ENCODE measurements at regions not wholly inside any gene's neighbourhood (a gene's known extent, or its start where the extent isn't known, plus 50 kb on each side); places are given as distances from the start of the nearest gene placed in this dataset.

DNA sequence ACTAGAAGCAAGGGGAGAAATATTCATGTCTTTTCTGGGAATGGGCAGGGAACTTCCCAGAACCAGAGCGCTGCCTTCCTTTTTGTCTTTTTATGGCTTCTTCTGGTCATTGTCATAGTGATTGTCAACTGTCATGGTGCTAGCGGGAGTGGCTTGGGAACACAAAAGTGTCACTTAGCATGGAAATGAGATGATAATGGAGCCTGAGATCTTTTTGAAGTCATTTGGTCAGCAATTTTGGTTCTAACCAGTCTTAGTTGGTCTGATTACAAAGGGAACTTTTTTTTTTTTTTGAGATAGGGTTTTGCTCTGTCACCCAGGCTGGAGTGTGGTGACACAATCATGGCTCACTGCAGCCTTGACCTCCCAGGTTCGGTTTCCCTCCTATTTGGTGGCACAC, 62.7 kb upstream of the RPH3A start:
- H3K9me3 ChIP-seq (ENCODE audit: low read depth, low read length), result no peaks in the 10 kb centered on the region
- no peak overlapping the region for H3K9ac ChIP-seq (ENCODE audit: insufficient read length)
- H3K27ac ChIP-seq, result no peak overlapping the region
- no peak overlapping the region for H3K4me3 ChIP-seq
- TF ChIP-seq POLR2AphosphoS5 (IDR thresholded peaks at IDR 0.05; ENCODE audit: borderline replicate concordance, low read depth, low read length) (no peak), EZH2 (IDR thresholded peaks at IDR 0.05) (no peak), FOXP2 (optimal IDR thresholded peaks at IDR 0.05; ENCODE audit: control extremely low read depth, extremely low read length, insufficient read depth) (no peak)
- no peaks in the 10 kb centered on the region for H3K36me3 ChIP-seq (ENCODE audit: insufficient read depth, low read length)
- DNase-seq (ENCODE audit: low read depth, low spot score), result no peak

GRCh38 chr12:112734859-112735695, 56.5 kb upstream of the RPH3A start:
- peak overlapping the region; percentile 15; the same call in 1 of the 2 replicates for H3K4me3 ChIP-seq
- H3K9me3 ChIP-seq (ENCODE audit: low read depth, low read length), result no peaks in the 10 kb centered on the region
- TF ChIP-seq EZH2 (IDR thresholded peaks at IDR 0.05) (no peak), POLR2AphosphoS5 (IDR thresholded peaks at IDR 0.05; ENCODE audit: borderline replicate concordance, low read depth, low read length) (no peak), FOXP2 (optimal IDR thresholded peaks at IDR 0.05; ENCODE audit: control extremely low read depth, extremely low read length, insufficient read depth) (no peak)
- H3K9ac ChIP-seq (ENCODE audit: insufficient read length), result no peak overlapping the region
- DNase-seq (ENCODE audit: low read depth, low spot score), result peak; percentile 64
- H3K36me3 ChIP-seq (ENCODE audit: insufficient read depth, low read length), result no peaks in the 10 kb centered on the region
- H3K27ac ChIP-seq, result no peak overlapping the region

- Histone ChIP-seq H3K4me3 (no peak overlapping the region), H3K9me3 (ENCODE audit: low read depth, low read length) (no peaks in the 10 kb centered on the region), H3K9ac (ENCODE audit: insufficient read length) (no peak overlapping the region), H3K27ac (no peak overlapping the region), H3K36me3 (ENCODE audit: insufficient read depth, low read length) (no peaks in the 10 kb centered on the region)
- TF ChIP-seq POLR2AphosphoS5 (IDR thresholded peaks at IDR 0.05; ENCODE audit: borderline replicate concordance, low read depth, low read length) (no peak), EZH2 (IDR thresholded peaks at IDR 0.05) (no peak), FOXP2 (optimal IDR thresholded peaks at IDR 0.05; ENCODE audit: control extremely low read depth, extremely low read length, insufficient read depth) (no peak)
- DNase-seq (ENCODE audit: low read depth, low spot score), result no peak
These were observed 53.0 kb upstream of the RPH3A start for GRCh38 chr12:112738531-112738930.

GRCh38 chr12:112740387-112740934, 51.1 kb upstream of the RPH3A start:
- Histone ChIP-seq H3K9ac (ENCODE audit: insufficient read length) (no peak overlapping the region), H3K4me3 (no peak overlapping the region), H3K9me3 (ENCODE audit: low read depth, low read length) (no peaks in the 10 kb centered on the region), H3K36me3 (ENCODE audit: insufficient read depth, low read length) (no peaks in the 10 kb centered on the region), H3K27ac (no peak overlapping the region)
- TF ChIP-seq POLR2AphosphoS5 (IDR thresholded peaks at IDR 0.05; ENCODE audit: borderline replicate concordance, low read depth, low read length) (no peak), EZH2 (IDR thresholded peaks at IDR 0.05) (no peak), FOXP2 (optimal IDR thresholded peaks at IDR 0.05; ENCODE audit: control extremely low read depth, extremely low read length, insufficient read depth) (no peak)
- DNase-seq (ENCODE audit: low read depth, low spot score), result no peak

- no peaks in the 10 kb centered on the region for H3K9me3 ChIP-seq (ENCODE audit: low read depth, low read length)
- H3K9ac ChIP-seq (ENCODE audit: insufficient read length), result no peak overlapping the region
- no peak overlapping the region for H3K4me3 ChIP-seq
- no peaks in the 10 kb centered on the region for H3K36me3 ChIP-seq (ENCODE audit: insufficient read depth, low read length)
- TF ChIP-seq POLR2AphosphoS5 (IDR thresholded peaks at IDR 0.05; ENCODE audit: borderline replicate concordance, low read depth, low read length), result no peak
- no peak for TF ChIP-seq EZH2 (IDR thresholded peaks at IDR 0.05)
- no peak for TF ChIP-seq FOXP2 (optimal IDR thresholded peaks at IDR 0.05; ENCODE audit: control extremely low read depth, extremely low read length, insufficient read depth)
- no peak for DNase-seq (ENCODE audit: low read depth, low spot score)
- no peak overlapping the region for H3K27ac ChIP-seq
These were observed 50.4 kb upstream of the RPH3A start for GRCh38 chr12:112741106-112741505.

All from SK-N-MC (cell line).